Esophagus squamous epithelium (tissue), 5 donors: ENCODE measurements at regions not wholly inside any gene's neighbourhood (a gene's known extent, or its start where the extent isn't known, plus 50 kb on each side); places are given as distances from the start of the nearest gene placed in this dataset.

Experiments used
- DNase-seq: peaks from one replicate; lab custom pipeline; 2025; lab: John Stamatoyannopoulos, UW
- H3K27ac ChIP-seq, 4 donors: fragments of 200-600 bp; sonication (generic); one replicate each; pipeline ENCODE4 v1.5.1; 2016 to 2019; ENCODE audit warnings: mild to moderate bottlenecking in 1 of 4
- H3K27me3 ChIP-seq, 4 donors: fragments of 200-600 bp; sonication (generic); 1 replicate in 3 of 4; 2 replicates in 1 of 4; pipeline versions ENCODE4 v1.5.1 to v1.6.0; 2017 to 2021; ENCODE audit warnings: antibody characterized with exemption in 1 of 4
- H3K36me3 ChIP-seq, 3 donors: fragments of 200-600 bp; sonication (generic); one replicate each; pipeline ENCODE4 v1.5.1; 2016 to 2019
- H3K4me1 ChIP-seq, 3 donors: fragments of 200-600 bp; sonication (generic); one replicate each; pipeline ENCODE4 v1.5.1; 2017 to 2019
- H3K4me3 ChIP-seq, 4 donors: fragments of 200-600 bp; sonication (generic); 1 replicate in 3 of 4; 2 replicates in 1 of 4; pipeline ENCODE4 v1.5.1; 2016 to 2019; ENCODE audit warnings: mild to moderate bottlenecking in 2 of 4, moderate library complexity in 1 of 4
- H3K9me3 ChIP-seq, 3 donors: fragments of 200-600 bp; sonication (generic); one replicate each; pipeline ENCODE4 v1.5.1; 2016 to 2019
- POLR2A ChIP-seq, 4 donors: fragments of 450-650 bp; IDR thresholded peaks; one replicate each; pipeline ENCODE4 v1.6.1; 2017; ENCODE audit warnings: antibody characterized with exemption in 4 of 4, mild to moderate bottlenecking in 4 of 4, moderate library complexity in 3 of 4
- WGBS, 2 donors: methylation state at CpG; one replicate each; pipeline ENCODE4 v1.1.5; 2018; 5-methylcytosine and 5-hydroxymethylcytosine counted together
- intact Hi-C: fragments of 100-400 bp; cut with DNase I; formaldehyde crosslinking; loops from one replicate; pipeline ENCODE4 v1.15.0; 2022
- TF ChIP-seq, protein P1 (sequence below), 6 experiments: fragments of 450-650 bp in 4 of 6; fragments of 200-600 bp in 2 of 6; sonication (generic) in 2 of 6; IDR thresholded peaks; one replicate each; pipeline ENCODE4 v1.5.1; 2016 to 2019; ENCODE audit warnings: antibody characterized with exemption in 6 of 6, mild to moderate bottlenecking in 4 of 6, moderate library complexity in 4 of 6
- donor health status: DM: yes; HTN: yes; CAD: no.

GRCh38 chr20:57060407-57061050 lies 205.9 kb downstream of the BMP7 start:
- Histone ChIP-seq H3K4me1 (peaks cover 0 to 11% (median 0%) of the 10 kb centered on the region in 3 donors), H3K4me3 (no peak overlapping the region), H3K27ac (peak overlapping the region in 2 of 4 donors; percentile 1 to 39), H3K9me3 (no peaks in the 10 kb centered on the region), H3K36me3 (no peaks in the 10 kb centered on the region), H3K27me3 (peaks cover 0 to 21% (median 0%) of the 10 kb centered on the region in 4 donors)
- intact Hi-C loops = no loop called here
- DNase-seq = no peak
- 22 to 29% methylated on average over 5 to 6 of the region's 8 CpGs for WGBS, 2 donors
- TF ChIP-seq, protein P1, sequence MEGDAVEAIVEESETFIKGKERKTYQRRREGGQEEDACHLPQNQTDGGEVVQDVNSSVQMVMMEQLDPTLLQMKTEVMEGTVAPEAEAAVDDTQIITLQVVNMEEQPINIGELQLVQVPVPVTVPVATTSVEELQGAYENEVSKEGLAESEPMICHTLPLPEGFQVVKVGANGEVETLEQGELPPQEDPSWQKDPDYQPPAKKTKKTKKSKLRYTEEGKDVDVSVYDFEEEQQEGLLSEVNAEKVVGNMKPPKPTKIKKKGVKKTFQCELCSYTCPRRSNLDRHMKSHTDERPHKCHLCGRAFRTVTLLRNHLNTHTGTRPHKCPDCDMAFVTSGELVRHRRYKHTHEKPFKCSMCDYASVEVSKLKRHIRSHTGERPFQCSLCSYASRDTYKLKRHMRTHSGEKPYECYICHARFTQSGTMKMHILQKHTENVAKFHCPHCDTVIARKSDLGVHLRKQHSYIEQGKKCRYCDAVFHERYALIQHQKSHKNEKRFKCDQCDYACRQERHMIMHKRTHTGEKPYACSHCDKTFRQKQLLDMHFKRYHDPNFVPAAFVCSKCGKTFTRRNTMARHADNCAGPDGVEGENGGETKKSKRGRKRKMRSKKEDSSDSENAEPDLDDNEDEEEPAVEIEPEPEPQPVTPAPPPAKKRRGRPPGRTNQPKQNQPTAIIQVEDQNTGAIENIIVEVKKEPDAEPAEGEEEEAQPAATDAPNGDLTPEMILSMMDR (IDR thresholded peaks at IDR 0.05) = no peak
- no peak for TF ChIP-seq POLR2A (IDR thresholded peaks at IDR 0.05)

DNA sequence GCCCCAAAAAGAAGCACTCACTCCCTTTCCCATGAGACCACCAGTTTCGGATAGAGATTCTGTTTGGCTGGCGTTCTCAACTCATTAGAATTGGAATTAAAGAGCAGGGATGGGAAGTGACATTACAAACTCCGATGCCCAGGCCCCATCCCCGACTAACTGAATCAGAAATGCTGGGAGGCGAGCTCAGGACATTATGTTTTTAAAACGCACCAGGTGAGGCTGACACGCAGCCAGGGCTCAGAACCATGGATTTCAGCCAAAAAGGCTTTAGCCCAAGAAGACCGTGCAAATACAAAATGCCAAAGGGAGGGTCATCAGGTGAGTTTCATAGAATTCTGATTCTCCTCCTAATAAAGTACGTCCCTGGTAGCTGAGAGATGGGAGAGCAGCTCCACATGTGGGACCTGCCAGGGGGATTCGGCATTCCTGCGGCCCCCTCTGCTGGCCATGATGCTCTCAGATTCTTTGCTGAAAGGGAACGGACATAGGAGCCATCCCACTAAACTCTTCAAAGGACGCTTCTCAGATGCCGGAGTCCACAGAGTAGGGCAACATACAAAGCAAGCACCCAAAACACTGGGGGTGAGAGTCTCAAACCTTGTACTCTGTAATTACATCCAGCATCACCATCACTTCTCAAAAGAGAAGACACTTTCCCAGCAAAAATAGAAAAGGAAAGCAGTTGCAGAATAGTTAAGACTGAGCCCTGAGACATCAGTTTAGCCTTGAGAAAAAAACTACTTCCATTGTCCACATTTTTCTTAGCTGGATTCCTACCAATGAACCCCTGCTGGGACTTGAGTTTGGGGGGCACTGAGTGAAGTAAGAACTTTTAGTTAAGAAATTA lies 205.2 kb downstream of the BMP7 start:
- Histone ChIP-seq H3K36me3 (no peaks in the 10 kb centered on the region), H3K4me1 (peaks cover 0 to 11% (median 0%) of the 10 kb centered on the region in 3 donors), H3K27ac (peak overlapping the region in 1 of 4 donors; percentile 1), H3K27me3 (peaks cover 0 to 23% (median 0%) of the 10 kb centered on the region in 4 donors), H3K9me3 (no peaks in the 10 kb centered on the region), H3K4me3 (no peak overlapping the region)
- DNase-seq = no peak
- no peak for TF ChIP-seq POLR2A (IDR thresholded peaks at IDR 0.05)
- TF ChIP-seq, protein P1 (IDR thresholded peaks at IDR 0.05) = peak in 3 of 6 experiments; percentile 7 to 31 (median 17)
- intact Hi-C loops = no loop called here
- 31 to 38% methylated on average over 12 to 14 of the region's 14 CpGs for WGBS, 2 donors

DNA sequence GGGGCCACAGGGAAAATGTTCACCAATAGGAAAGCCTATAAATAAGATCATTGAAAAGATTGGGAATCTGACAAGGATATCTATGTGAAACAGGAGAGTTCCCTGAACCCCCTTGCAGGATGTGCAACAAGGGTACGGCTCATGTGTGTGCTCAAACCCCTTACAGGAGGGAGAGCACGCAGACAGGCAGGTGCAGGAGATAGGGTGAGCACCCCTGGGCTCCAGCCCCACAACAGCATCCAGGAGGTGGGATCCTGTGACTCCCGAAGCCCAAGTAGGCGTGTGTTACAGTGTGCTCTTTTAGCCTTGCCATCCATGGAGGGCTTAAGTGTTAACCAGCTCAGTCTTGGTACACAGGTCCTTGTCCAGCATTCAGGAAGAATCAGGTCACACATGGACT lies 204.2 kb downstream of the BMP7 start:
- WGBS, 2 donors = 85 to 91% methylated on average over 4 of the region's 4 CpGs
- Histone ChIP-seq H3K36me3 (no peaks in the 10 kb centered on the region), H3K27ac (no peak overlapping the region), H3K27me3 (peaks cover 0 to 31% (median 0%) of the 10 kb centered on the region in 4 donors), H3K9me3 (no peaks in the 10 kb centered on the region), H3K4me3 (no peak overlapping the region), H3K4me1 (peaks cover 0 to 11% (median 0%) of the 10 kb centered on the region in 3 donors)
- TF ChIP-seq, protein P1 (IDR thresholded peaks at IDR 0.05) = no peak
- no peak for TF ChIP-seq POLR2A (IDR thresholded peaks at IDR 0.05)
- intact Hi-C loops = no loop called here
- no peak for DNase-seq

DNA sequence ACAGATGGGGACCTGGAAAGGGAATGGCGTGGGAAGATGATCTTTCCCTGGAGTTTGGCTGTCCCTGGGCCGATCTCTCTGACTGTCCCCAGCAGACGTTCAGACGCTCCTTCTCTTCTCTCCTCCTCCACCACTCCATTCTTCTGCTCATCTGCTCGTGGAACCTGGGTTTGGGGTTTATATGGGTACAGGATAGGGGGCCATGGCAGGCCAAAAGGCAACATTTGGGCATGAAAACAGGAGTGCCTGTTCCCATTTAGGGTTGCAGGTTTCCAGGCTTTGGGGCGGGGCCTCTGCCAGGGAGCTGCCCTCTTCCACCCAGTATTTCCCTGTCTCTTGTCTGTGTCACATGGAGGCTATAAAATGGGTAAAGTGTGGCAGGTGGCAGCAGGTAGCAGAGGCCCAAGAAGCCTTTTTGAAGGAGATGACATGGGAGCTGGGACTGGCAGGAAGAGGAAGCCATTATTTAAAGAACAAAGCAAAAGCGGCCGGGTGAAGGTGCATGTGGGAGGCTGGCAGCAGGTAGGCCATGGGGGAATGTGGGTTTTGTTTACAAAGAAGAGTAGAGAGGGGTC lies 203.7 kb downstream of the BMP7 start:
- no peaks in the 10 kb centered on the region for H3K36me3 ChIP-seq
- H3K4me1 ChIP-seq = peaks cover 0 to 11% (median 0%) of the 10 kb centered on the region in 3 donors
- no peaks in the 10 kb centered on the region for H3K9me3 ChIP-seq
- intact Hi-C loops = no loop called here
- H3K27me3 ChIP-seq = peaks cover 0 to 35% (median 0%) of the 10 kb centered on the region in 4 donors
- WGBS, 2 donors = 72 to 81% methylated on average over 7 to 8 of the region's 8 CpGs
- no peak for TF ChIP-seq POLR2A (IDR thresholded peaks at IDR 0.05)
- TF ChIP-seq, protein P1 (IDR thresholded peaks at IDR 0.05) = no peak
- DNase-seq = no peak
- no peak overlapping the region for H3K27ac ChIP-seq
- no peak overlapping the region for H3K4me3 ChIP-seq
